NCI-H2196 (cell line): ENCODE measurements at regions not wholly inside any gene's neighbourhood (a gene's known extent, or its start where the extent isn't known, plus 50 kb on each side); places are given as distances from the start of the nearest gene placed in this dataset.

Experiments
- DNase-seq: peaks from one replicate; lab custom pipeline; 2025; ENCODE audit not compliant: unreplicated experiment; lab: John Stamatoyannopoulos, UW

GRCh38 chr13:44117816-44118215 lies 238.1 kb downstream of the LACC1 start:
- no peak for DNase-seq

- no peak for DNase-seq
Observed at GRCh38 chr13:44118881-44119280, 239.2 kb downstream of the LACC1 start.

- DNase-seq = no peak
Observed at GRCh38 chr13:44120043-44120442, 240.3 kb downstream of the LACC1 start.

- no peak for DNase-seq
Observed at GRCh38 chr13:44120849-44121755, 241.4 kb downstream of the LACC1 start.

GRCh38 chr13:44124352-44124751 lies 244.6 kb downstream of the LACC1 start:
- DNase-seq = no peak

GRCh38 chr13:44125943-44126469 lies 246.3 kb downstream of the LACC1 start:
- DNase-seq = no peak

- no peak for DNase-seq
Observed at GRCh38 chr13:44128552-44129001, 245.0 kb upstream of the SERP2 start.

GRCh38 chr13:44129418-44129817 lies 244.2 kb upstream of the SERP2 start:
- no peak for DNase-seq

- DNase-seq = no peak
Observed at GRCh38 chr13:44131069-44131614, 242.5 kb upstream of the SERP2 start.

- DNase-seq = no peak
Observed at GRCh38 chr13:44132710-44133109, 240.9 kb upstream of the SERP2 start.

GRCh38 chr13:44133626-44134025 lies 240.0 kb upstream of the SERP2 start:
- DNase-seq = no peak

- DNase-seq = no peak
Observed at GRCh38 chr13:44135566-44135965, 238.1 kb upstream of the SERP2 start.

- no peak for DNase-seq
Observed at GRCh38 chr13:44136696-44137268, 236.8 kb upstream of the SERP2 start.

GRCh38 chr13:44137466-44137865 lies 236.2 kb upstream of the SERP2 start:
- no peak for DNase-seq

- peak; percentile 47 for DNase-seq
Observed at GRCh38 chr13:44140146-44140545, 233.5 kb upstream of the SERP2 start.

GRCh38 chr13:44140888-44141724 lies 232.5 kb upstream of the SERP2 start:
- no peak for DNase-seq

GRCh38 chr13:44141725-44142539 lies 231.7 kb upstream of the SERP2 start:
- DNase-seq = peak; percentile 86

- no peak for DNase-seq
Observed at GRCh38 chr13:44142540-44142867, 231.1 kb upstream of the SERP2 start.

GRCh38 chr13:44142941-44143665 lies 230.5 kb upstream of the SERP2 start:
- DNase-seq = no peak

- DNase-seq = no peak
Observed at GRCh38 chr13:44146138-44146537, 227.5 kb upstream of the SERP2 start.
